Suprapubic skin (tissue), 3 donors: ENCODE measurements at regions not wholly inside any gene's neighbourhood (a gene's known extent, or its start where the extent isn't known, plus 50 kb on each side); places are given as distances from the start of the nearest gene placed in this dataset.

ENCODE experiments used
- EP300 ChIP-seq: sonication (generic); formaldehyde crosslinking; IDR thresholded peaks from one replicate; pipeline ENCODE4 v1.6.1; 2017; ENCODE audit warnings: antibody characterized with exemption
- TF ChIP-seq, protein P1 (sequence below), 2 donors: fragments of 200-600 bp in 1 of 2; fragments of 450-650 bp in 1 of 2; sonication (generic) in 1 of 2; IDR thresholded peaks; one replicate each; pipeline ENCODE4 v1.5.1; 2016 to 2019; ENCODE audit warnings: antibody characterized with exemption in 2 of 2, mild to moderate bottlenecking in 1 of 2, moderate library complexity in 1 of 2

- no peak for TF ChIP-seq EP300
- TF ChIP-seq, protein P1, sequence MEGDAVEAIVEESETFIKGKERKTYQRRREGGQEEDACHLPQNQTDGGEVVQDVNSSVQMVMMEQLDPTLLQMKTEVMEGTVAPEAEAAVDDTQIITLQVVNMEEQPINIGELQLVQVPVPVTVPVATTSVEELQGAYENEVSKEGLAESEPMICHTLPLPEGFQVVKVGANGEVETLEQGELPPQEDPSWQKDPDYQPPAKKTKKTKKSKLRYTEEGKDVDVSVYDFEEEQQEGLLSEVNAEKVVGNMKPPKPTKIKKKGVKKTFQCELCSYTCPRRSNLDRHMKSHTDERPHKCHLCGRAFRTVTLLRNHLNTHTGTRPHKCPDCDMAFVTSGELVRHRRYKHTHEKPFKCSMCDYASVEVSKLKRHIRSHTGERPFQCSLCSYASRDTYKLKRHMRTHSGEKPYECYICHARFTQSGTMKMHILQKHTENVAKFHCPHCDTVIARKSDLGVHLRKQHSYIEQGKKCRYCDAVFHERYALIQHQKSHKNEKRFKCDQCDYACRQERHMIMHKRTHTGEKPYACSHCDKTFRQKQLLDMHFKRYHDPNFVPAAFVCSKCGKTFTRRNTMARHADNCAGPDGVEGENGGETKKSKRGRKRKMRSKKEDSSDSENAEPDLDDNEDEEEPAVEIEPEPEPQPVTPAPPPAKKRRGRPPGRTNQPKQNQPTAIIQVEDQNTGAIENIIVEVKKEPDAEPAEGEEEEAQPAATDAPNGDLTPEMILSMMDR (IDR thresholded peaks at IDR 0.05) = no peak
Measured at GRCh38 chr14:62301911-62302310, 539.7 kb downstream of the SNAPC1 start.
